Esophagus squamous epithelium (tissue), 4 donors: ENCODE measurements at regions not wholly inside any gene's neighbourhood (a gene's known extent, or its start where the extent isn't known, plus 50 kb on each side); places are given as distances from the start of the nearest gene placed in this dataset.

ENCODE experiments used
- POLR2A ChIP-seq, 4 donors: fragments of 450-650 bp; IDR thresholded peaks; one replicate each; pipeline ENCODE4 v1.6.1; 2017; ENCODE audit warnings: antibody characterized with exemption in 4 of 4, mild to moderate bottlenecking in 4 of 4, moderate library complexity in 3 of 4
- TF ChIP-seq, protein P1 (sequence below), 6 experiments: fragments of 450-650 bp in 4 of 6; fragments of 200-600 bp in 2 of 6; sonication (generic) in 2 of 6; IDR thresholded peaks; one replicate each; pipeline ENCODE4 v1.5.1; 2016 to 2019; ENCODE audit warnings: antibody characterized with exemption in 6 of 6, mild to moderate bottlenecking in 4 of 6, moderate library complexity in 4 of 6

DNA sequence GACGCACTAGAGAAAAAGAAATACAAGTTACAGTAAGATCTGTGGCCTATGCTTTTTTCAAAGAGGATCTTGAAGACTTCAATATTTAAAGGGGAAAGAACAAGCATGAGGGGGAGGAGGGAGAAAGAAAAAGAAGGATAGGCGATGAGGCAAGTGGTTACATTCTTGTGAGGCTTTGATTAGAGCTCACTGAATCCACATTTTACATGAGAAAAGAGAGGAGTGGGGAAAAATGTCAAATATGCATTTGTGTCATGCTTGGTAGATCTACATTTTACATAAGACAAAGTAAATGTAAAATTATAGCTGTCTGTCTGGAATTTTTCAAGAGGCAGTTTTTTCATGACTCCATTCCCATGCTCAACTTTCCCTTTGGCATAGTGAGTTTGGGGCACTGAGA is 965.9 kb downstream of the FSTL5 start:
- TF ChIP-seq, protein P1, sequence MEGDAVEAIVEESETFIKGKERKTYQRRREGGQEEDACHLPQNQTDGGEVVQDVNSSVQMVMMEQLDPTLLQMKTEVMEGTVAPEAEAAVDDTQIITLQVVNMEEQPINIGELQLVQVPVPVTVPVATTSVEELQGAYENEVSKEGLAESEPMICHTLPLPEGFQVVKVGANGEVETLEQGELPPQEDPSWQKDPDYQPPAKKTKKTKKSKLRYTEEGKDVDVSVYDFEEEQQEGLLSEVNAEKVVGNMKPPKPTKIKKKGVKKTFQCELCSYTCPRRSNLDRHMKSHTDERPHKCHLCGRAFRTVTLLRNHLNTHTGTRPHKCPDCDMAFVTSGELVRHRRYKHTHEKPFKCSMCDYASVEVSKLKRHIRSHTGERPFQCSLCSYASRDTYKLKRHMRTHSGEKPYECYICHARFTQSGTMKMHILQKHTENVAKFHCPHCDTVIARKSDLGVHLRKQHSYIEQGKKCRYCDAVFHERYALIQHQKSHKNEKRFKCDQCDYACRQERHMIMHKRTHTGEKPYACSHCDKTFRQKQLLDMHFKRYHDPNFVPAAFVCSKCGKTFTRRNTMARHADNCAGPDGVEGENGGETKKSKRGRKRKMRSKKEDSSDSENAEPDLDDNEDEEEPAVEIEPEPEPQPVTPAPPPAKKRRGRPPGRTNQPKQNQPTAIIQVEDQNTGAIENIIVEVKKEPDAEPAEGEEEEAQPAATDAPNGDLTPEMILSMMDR (IDR thresholded peaks at IDR 0.05): no peak
- no peak for TF ChIP-seq POLR2A (IDR thresholded peaks at IDR 0.05)
